GM12878 (cell line): ENCODE measurements at regions not wholly inside any gene's neighbourhood (a gene's known extent, or its start where the extent isn't known, plus 50 kb on each side); places are given as distances from the start of the nearest gene placed in this dataset.

Source experiments
- ATAC-seq: fragments of 200-7000 bp; cut with Tn5 transposase; 3 replicates; pipeline ENCODE4 v1.9.1; 2020; ENCODE audit warnings: mild to moderate bottlenecking, moderate library complexity
- BruUV-seq: library from RNA; stranded (reverse); fragments of 400-500 nt; replicated peaks from 2 replicates; lab custom pipeline; 2021; lab: Mats Ljungman, UMichigan
- CTCF ChIA-PET: fragments of 300-600 bp; sonication (Branson Sonifier 250); formaldehyde crosslinking; extraction: SDS; loops from one replicate; lab custom pipeline; 2021; ENCODE audit warnings: inconsistent platforms; lab: Yijun Ruan, JAX
- POLR2A ChIA-PET: fragments of 350-600 bp; formaldehyde crosslinking; extraction: SDS; loops from one replicate; lab custom pipeline; 2021; ENCODE audit warnings: inconsistent platforms; lab: Charles Lee
- RAD21 ChIA-PET: fragments of 300-600 bp; sonication (Branson Sonifier 250); formaldehyde crosslinking; loops from one replicate; lab custom pipeline; 2023; ENCODE audit warnings: antibody characterized with exemption; ENCODE audit not compliant: unreplicated experiment; lab: Charles Lee
- SMC1A ChIA-PET: fragments of 300-600 bp; sonication (Branson Sonifier 250); formaldehyde crosslinking; loops from one replicate; lab custom pipeline; 2023; ENCODE audit not compliant: unreplicated experiment, uncharacterized antibody; lab: Charles Lee
- DNase-seq: peaks from one replicate; pipeline ENCODE4 v3.0.0-alpha.2; 2011; ENCODE audit warnings: low read depth, low spot score
- FAIRE-seq: peaks from 3 replicates; lab custom pipeline; 2011; peaks lifted over from hg19 to GRCh38; lab: Jason Lieb, UNC
- H2AFZ ChIP-seq: 2 replicates; pipeline ENCODE4 v1.6.0; 2011; ENCODE audit warnings: low read depth, low read length, control low read depth; ENCODE audit not compliant: control insufficient read depth
- H3K27ac ChIP-seq: 2 replicates; pipeline ENCODE4 v1.5.1; 2011; ENCODE audit warnings: control low read depth; ENCODE audit not compliant: control insufficient read depth, insufficient read depth
- H3K27me3 ChIP-seq, 2 experiments: replicated peaks in 1 of 2; 2 replicates each; pipeline versions ENCODE4 v1.6.0 to v1.6.1; 2011; ENCODE audit warnings: low read length in 1 of 2; ENCODE audit not compliant: control insufficient read depth in 2 of 2, insufficient read depth in 2 of 2
- H3K36me3 ChIP-seq, 2 experiments: 2 replicates each; pipeline ENCODE4 v1.5.1; 2011; ENCODE audit warnings: low read length in 1 of 2; ENCODE audit not compliant: control insufficient read depth in 2 of 2, insufficient read depth in 2 of 2
- H3K4me1 ChIP-seq: 2 replicates; pipeline ENCODE4 v1.6.1; 2011; ENCODE audit warnings: mild to moderate bottlenecking, low read length, moderate library complexity, mixed read lengths; ENCODE audit not compliant: control insufficient read depth, insufficient read depth
- H3K4me2 ChIP-seq: 2 replicates; pipeline ENCODE4 v1.6.0; 2011; ENCODE audit warnings: control low read depth; ENCODE audit not compliant: control insufficient read depth, insufficient read depth
- H3K4me3 ChIP-seq: fragments of 200-600 bp; sonication (generic); 2 replicates; pipeline ENCODE4 v1.5.1; 2016
- H3K79me2 ChIP-seq: 2 replicates; pipeline ENCODE4 v1.6.0; 2011; ENCODE audit warnings: low read length; ENCODE audit not compliant: control insufficient read depth, insufficient read depth
- H3K9ac ChIP-seq: 2 replicates; pipeline ENCODE4 v1.8.0; 2011; ENCODE audit warnings: low read length, control low read depth, mixed read lengths; ENCODE audit not compliant: control insufficient read depth, insufficient read depth
- H3K9me3 ChIP-seq: replicated peaks from 3 replicates; pipeline ENCODE4 v1.5.1; 2011; ENCODE audit warnings: mild to moderate bottlenecking, low read length; ENCODE audit not compliant: control insufficient read depth, insufficient read depth
- H4K20me1 ChIP-seq: 2 replicates; pipeline ENCODE4 v1.6.0; 2011; ENCODE audit not compliant: control insufficient read depth, insufficient read depth
- CREB1 ChIP-seq: IDR thresholded peaks from 2 replicates; pipeline ENCODE4 v1.6.1; 2012; ENCODE audit warnings: low read depth, mild to moderate bottlenecking, inconsistent platforms
- ESRRA ChIP-seq: IDR thresholded peaks from 2 replicates; pipeline ENCODE4 v1.6.1; 2012; ENCODE audit warnings: mild to moderate bottlenecking, low read length, improper control_type of control experiment
- ETV6 ChIP-seq, 2 experiments: fragments of 450-650 bp in 1 of 2; IDR thresholded peaks in 1 of 2; conservative IDR thresholded peaks in 1 of 2; 2 replicates each; pipeline ENCODE4 v1.6.1; 2014; ENCODE audit warnings: antibody characterized with exemption in 1 of 2, borderline replicate concordance in 1 of 2, low read depth in 1 of 2, mild to moderate bottlenecking in 1 of 2, moderate library complexity in 1 of 2
- FOS ChIP-seq: IDR thresholded peaks from 3 replicates; pipeline ENCODE4 v1.6.1; 2011; ENCODE audit warnings: borderline replicate concordance; ENCODE audit not compliant: insufficient read length; ENCODE audit errors: extremely low read depth
- HDAC6 ChIP-seq: fragments of 200-600 bp; sonication (generic); IDR thresholded peaks from one replicate; pipeline ENCODE4 v1.8.0; 2017; ENCODE audit warnings: antibody characterized with exemption; ENCODE audit not compliant: unreplicated experiment
- IKZF2 ChIP-seq, 2 experiments: fragments of 450-650 bp; IDR thresholded peaks; 2 replicates each; pipeline ENCODE4 v1.6.1; 2017; ENCODE audit warnings: mild to moderate bottlenecking in 2 of 2, moderate library complexity in 2 of 2
- NR2C1 ChIP-seq: fragments of 450-650 bp; IDR thresholded peaks from 2 replicates; pipeline ENCODE4 v1.6.1; 2017; ENCODE audit warnings: antibody characterized with exemption, mild to moderate bottlenecking, moderate library complexity
- RAD51 ChIP-seq: fragments of 450-650 bp; IDR thresholded peaks from 2 replicates; pipeline ENCODE4 v1.6.1; 2016; ENCODE audit warnings: moderate library complexity, mild to moderate bottlenecking, inconsistent platforms
- SREBF1 ChIP-seq: IDR thresholded peaks from 2 replicates; pipeline ENCODE4 v1.6.1; 2012; ENCODE audit warnings: mild to moderate bottlenecking, low read length
- STAT1 ChIP-seq: fragments of 450-650 bp; conservative IDR thresholded peaks from 2 replicates; pipeline ENCODE4 v1.6.1; 2014; ENCODE audit warnings: antibody characterized with exemption, mild to moderate bottlenecking
- TARDBP ChIP-seq: IDR thresholded peaks from 2 replicates; pipeline ENCODE4 v1.6.1; 2016; ENCODE audit warnings: borderline replicate concordance
- ZSCAN29 ChIP-seq: fragments of 450-650 bp; IDR thresholded peaks from 2 replicates; pipeline ENCODE4 v1.6.1; 2017; ENCODE audit warnings: mild to moderate bottlenecking, moderate library complexity
- WGBS: methylation state at CpG from one replicate; pipeline ENCODE4 v1.1.6; 2016; ENCODE audit warnings: low lambda C conversion rate; ENCODE audit not compliant: insufficient replicate concordance, insufficient coverage; ENCODE audit errors: missing lambda C conversion rate; 5-methylcytosine and 5-hydroxymethylcytosine counted together
- in situ Hi-C: fragments of 300-500 bp; cut with MboI; formaldehyde crosslinking; loops from 9 replicates; pipeline ENCODE4 v1.14.3; 2018; ENCODE audit warnings: mixed read lengths
- intact Hi-C: fragments of 100-400 bp; cut with micrococcal nuclease; formaldehyde crosslinking; loops from one replicate; pipeline ENCODE4 v1.14.2; 2022; ENCODE audit not compliant: unreplicated experiment
- TF ChIP-seq, protein P1 (sequence below): fragments of 450-650 bp; IDR thresholded peaks from 2 replicates; pipeline ENCODE4 v1.6.1; 2017; ENCODE audit warnings: mild to moderate bottlenecking, low read depth, inconsistent platforms; ENCODE audit not compliant: poor library complexity, severe bottlenecking
- TF ChIP-seq, protein P2 (sequence below): IDR thresholded peaks from 2 replicates; pipeline ENCODE4 v1.6.1; 2011; ENCODE audit warnings: low read depth, mild to moderate bottlenecking, low read length, moderate library complexity, borderline replicate concordance; ENCODE audit errors: extremely low read depth

DNA sequence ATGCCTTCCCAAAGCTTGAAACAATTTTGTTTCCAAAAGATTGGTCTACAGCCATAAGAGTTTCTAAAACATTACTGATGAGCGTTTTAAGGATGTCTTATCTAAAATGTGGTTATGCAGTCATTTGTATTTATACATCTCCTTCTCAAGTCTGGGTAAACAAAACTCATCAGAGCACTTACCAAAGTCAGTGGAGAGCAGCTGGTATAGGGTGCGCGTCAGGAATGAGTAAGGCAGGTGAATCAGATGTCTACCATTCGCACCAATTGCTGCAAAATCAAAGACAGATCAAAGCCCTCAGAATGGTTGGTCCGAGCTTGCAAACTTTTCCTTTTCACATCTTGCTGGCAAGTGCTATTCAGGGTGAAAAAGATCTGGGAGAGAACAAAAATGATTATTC, 65.6 kb upstream of the FAM171A1 start:
- DNase-seq (no peak), FAIRE-seq (no peak), ATAC-seq (no peak)
- SMC1A ChIA-PET: no interaction called here
- WGBS: 48% methylated on average over 5 of the region's 5 CpGs
- H3K4me2 ChIP-seq: no peak overlapping the region
- no peaks in the 10 kb centered on the region for H3K27me3 ChIP-seq
- BruUV-seq: no TSS peak
- H3K4me3 ChIP-seq: no peak overlapping the region
- no peak overlapping the region for H3K9ac ChIP-seq
- no peaks in the 10 kb centered on the region for H3K36me3 ChIP-seq
- intact Hi-C loops: no loop called here
- RAD21 ChIA-PET: interaction anchor here (0.6 kb wide), 1 partner anchor 284 kb away, joined by 3 read pairs; no protein-coding TSS in a partner anchor
- H3K9me3 ChIP-seq: no peaks in the 10 kb centered on the region
- CTCF ChIA-PET: interaction anchor here (1.1 kb wide), 1 partner anchor 17 kb away, joined by 3 read pairs; no protein-coding TSS in a partner anchor
- H3K27ac ChIP-seq: no peak overlapping the region
- in situ Hi-C loops: loop anchor here (10.0 kb wide), 1 partner anchor 388 kb away; no protein-coding TSS in a partner anchor
- TF ChIP-seq ETV6 (conservative IDR thresholded peaks at IDR 0.05 in 1 of 2, IDR thresholded peaks at IDR 0.05 in 1 of 2; ENCODE audit: borderline replicate concordance in 1 of 2, low read depth in 1 of 2) (no peak), STAT1 (no peak), ESRRA (no peak), RAD51 (no peak), TARDBP (no peak), CREB1 (no peak), FOS (no peak), ZSCAN29 (no peak), IKZF2 (IDR thresholded peaks at IDR 0.05) (no peak), NR2C1 (no peak), HDAC6 (no peak), SREBF1 (no peak)
- TF ChIP-seq, protein P1, sequence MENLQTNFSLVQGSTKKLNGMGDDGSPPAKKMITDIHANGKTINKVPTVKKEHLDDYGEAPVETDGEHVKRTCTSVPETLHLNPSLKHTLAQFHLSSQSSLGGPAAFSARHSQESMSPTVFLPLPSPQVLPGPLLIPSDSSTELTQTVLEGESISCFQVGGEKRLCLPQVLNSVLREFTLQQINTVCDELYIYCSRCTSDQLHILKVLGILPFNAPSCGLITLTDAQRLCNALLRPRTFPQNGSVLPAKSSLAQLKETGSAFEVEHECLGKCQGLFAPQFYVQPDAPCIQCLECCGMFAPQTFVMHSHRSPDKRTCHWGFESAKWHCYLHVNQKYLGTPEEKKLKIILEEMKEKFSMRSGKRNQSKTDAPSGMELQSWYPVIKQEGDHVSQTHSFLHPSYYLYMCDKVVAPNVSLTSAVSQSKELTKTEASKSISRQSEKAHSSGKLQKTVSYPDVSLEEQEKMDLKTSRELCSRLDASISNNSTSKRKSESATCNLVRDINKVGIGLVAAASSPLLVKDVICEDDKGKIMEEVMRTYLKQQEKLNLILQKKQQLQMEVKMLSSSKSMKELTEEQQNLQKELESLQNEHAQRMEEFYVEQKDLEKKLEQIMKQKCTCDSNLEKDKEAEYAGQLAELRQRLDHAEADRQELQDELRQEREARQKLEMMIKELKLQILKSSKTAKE: no peak
- TF ChIP-seq, protein P2, sequence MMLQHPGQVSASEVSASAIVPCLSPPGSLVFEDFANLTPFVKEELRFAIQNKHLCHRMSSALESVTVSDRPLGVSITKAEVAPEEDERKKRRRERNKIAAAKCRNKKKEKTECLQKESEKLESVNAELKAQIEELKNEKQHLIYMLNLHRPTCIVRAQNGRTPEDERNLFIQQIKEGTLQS: no peak
- TF ChIP-seq, all 136 proteins: peak for 0
- no peak overlapping the region for H2AFZ ChIP-seq
- H3K4me1 ChIP-seq: no peaks in the 10 kb centered on the region
- POLR2A ChIA-PET: no interaction called here
- H3K79me2 ChIP-seq: no peaks in the 10 kb centered on the region
- H4K20me1 ChIP-seq: no peaks in the 10 kb centered on the region
